ENCODE measurements at regions not wholly inside any gene's neighbourhood (a gene's known extent, or its start where the extent isn't known, plus 50 kb on each side); places are given as distances from the start of the nearest gene placed in this dataset.

- H3K27ac ChIP-seq, result no peak overlapping the region
- TF ChIP-seq ZFX (IDR thresholded peaks at IDR 0.05) (no peak), CTCF (conservative IDR thresholded peaks at IDR 0.05) (no peak)
These were observed 520.8 kb upstream of the ZFHX3 start for GRCh38 chr16:73568769-73569168.

- no peak for TF ChIP-seq CTCF (conservative IDR thresholded peaks at IDR 0.05)
- no peak for TF ChIP-seq ZFX (IDR thresholded peaks at IDR 0.05)
- H3K27ac ChIP-seq, result no peak overlapping the region
These were observed 518.0 kb upstream of the ZFHX3 start for GRCh38 chr16:73565925-73566324.

GRCh38 chr16:73565263-73565662 is 517.3 kb upstream of the ZFHX3 start:
- TF ChIP-seq ZFX (IDR thresholded peaks at IDR 0.05), result no peak
- peak; percentile 58 for TF ChIP-seq CTCF (conservative IDR thresholded peaks at IDR 0.05)
- H3K27ac ChIP-seq, result no peak overlapping the region

- TF ChIP-seq CTCF (conservative IDR thresholded peaks at IDR 0.05), result no peak
- no peak for TF ChIP-seq ZFX (IDR thresholded peaks at IDR 0.05)
- no peak overlapping the region for H3K27ac ChIP-seq
These were observed 515.8 kb upstream of the ZFHX3 start for GRCh38 chr16:73563709-73564108.

- TF ChIP-seq ZFX (IDR thresholded peaks at IDR 0.05), result no peak
- no peak for TF ChIP-seq CTCF (conservative IDR thresholded peaks at IDR 0.05)
- H3K27ac ChIP-seq, result no peak overlapping the region
These were observed 512.6 kb upstream of the ZFHX3 start for GRCh38 chr16:73560497-73560896.

- TF ChIP-seq CTCF (conservative IDR thresholded peaks at IDR 0.05) (no peak), ZFX (IDR thresholded peaks at IDR 0.05) (no peak)
- H3K27ac ChIP-seq, result no peak overlapping the region
These were observed 510.3 kb upstream of the ZFHX3 start for GRCh38 chr16:73558219-73558618.

GRCh38 chr16:73553941-73554660 is 506.2 kb upstream of the ZFHX3 start:
- H3K27ac ChIP-seq, result no peak overlapping the region
- no peak for TF ChIP-seq CTCF (conservative IDR thresholded peaks at IDR 0.05)
- no peak for TF ChIP-seq ZFX (IDR thresholded peaks at IDR 0.05)

All from C4-2B (cell line).